ENCODE measurements at regions not wholly inside any gene's neighbourhood (a gene's known extent, or its start where the extent isn't known, plus 50 kb on each side); places are given as distances from the start of the nearest gene placed in this dataset.

DNA sequence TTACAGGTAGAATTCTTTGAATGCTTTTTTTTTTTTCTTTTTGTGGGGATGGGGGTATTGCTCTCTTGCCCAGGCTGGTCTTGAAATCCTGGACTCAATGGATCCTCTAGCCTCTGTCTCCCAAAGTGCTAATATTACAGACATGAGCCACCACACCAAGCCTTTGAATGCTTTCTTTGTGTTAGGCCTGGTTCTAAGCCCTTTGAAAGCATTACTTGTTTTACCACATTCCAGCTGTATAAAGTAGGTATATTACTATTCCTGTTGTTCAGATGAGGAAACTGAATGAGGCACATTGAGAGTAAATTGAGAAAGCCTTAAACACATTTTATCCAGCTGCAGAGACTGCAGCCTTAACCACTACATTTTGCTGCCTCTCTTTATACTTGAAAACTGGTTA is 841.8 kb upstream of the ADGRL4 start:
- TF ChIP-seq, protein P1, sequence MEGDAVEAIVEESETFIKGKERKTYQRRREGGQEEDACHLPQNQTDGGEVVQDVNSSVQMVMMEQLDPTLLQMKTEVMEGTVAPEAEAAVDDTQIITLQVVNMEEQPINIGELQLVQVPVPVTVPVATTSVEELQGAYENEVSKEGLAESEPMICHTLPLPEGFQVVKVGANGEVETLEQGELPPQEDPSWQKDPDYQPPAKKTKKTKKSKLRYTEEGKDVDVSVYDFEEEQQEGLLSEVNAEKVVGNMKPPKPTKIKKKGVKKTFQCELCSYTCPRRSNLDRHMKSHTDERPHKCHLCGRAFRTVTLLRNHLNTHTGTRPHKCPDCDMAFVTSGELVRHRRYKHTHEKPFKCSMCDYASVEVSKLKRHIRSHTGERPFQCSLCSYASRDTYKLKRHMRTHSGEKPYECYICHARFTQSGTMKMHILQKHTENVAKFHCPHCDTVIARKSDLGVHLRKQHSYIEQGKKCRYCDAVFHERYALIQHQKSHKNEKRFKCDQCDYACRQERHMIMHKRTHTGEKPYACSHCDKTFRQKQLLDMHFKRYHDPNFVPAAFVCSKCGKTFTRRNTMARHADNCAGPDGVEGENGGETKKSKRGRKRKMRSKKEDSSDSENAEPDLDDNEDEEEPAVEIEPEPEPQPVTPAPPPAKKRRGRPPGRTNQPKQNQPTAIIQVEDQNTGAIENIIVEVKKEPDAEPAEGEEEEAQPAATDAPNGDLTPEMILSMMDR (IDR thresholded peaks at IDR 0.05), result no peak
- no peak for TF ChIP-seq ZFX (IDR thresholded peaks at IDR 0.05; ENCODE audit: borderline replicate concordance)
